Nephron (organoid): ENCODE measurements at regions not wholly inside any gene's neighbourhood (a gene's known extent, or its start where the extent isn't known, plus 50 kb on each side); places are given as distances from the start of the nearest gene placed in this dataset.

Experiments used
- H3K27ac Mint-ChIP-seq, 3 experiments: 2 replicates each; pipeline ENCODE4 v1.8.0; 2020; ENCODE audit warnings: mixed read lengths in 3 of 3, mild to moderate bottlenecking in 2 of 3, moderate library complexity in 1 of 3
- H3K27me3 Mint-ChIP-seq: 2 replicates; pipeline ENCODE4 v1.8.0; 2021; ENCODE audit warnings: low read depth, mild to moderate bottlenecking, moderate library complexity, mixed read lengths
- H3K36me3 Mint-ChIP-seq: 2 replicates; pipeline ENCODE4 v1.8.0; 2020; ENCODE audit warnings: low read depth, mixed read lengths
- H3K4me1 Mint-ChIP-seq: 2 replicates; pipeline ENCODE4 v1.8.0; 2020; ENCODE audit warnings: mixed read lengths
- H3K4me3 Mint-ChIP-seq, 3 experiments: 2 replicates each; pipeline ENCODE4 v1.8.0; 2020; ENCODE audit warnings: mild to moderate bottlenecking in 3 of 3, mixed read lengths in 3 of 3, moderate library complexity in 2 of 3
- H3K9me3 Mint-ChIP-seq: 2 replicates; pipeline ENCODE4 v1.8.0; 2020; ENCODE audit warnings: mixed read lengths
- CTCF ChIP-seq, 3 experiments: fragments of 200-600 bp; sonication (generic); IDR thresholded peaks; one replicate each; pipeline ENCODE4 v1.5.0; 2021; ENCODE audit warnings: antibody characterized with exemption in 3 of 3; ENCODE audit not compliant: unreplicated experiment in 3 of 3

- Mint-ChIP-seq H3K4me1 (peaks cover 5% of the 10 kb centered on the region), H3K27me3 (no peaks in the 10 kb centered on the region), H3K36me3 (peaks cover 12% of the 10 kb centered on the region), H3K9me3 (peaks cover 28% of the 10 kb centered on the region), H3K4me3 (no peak overlapping the region), H3K27ac (no peak overlapping the region)
- no peak for TF ChIP-seq CTCF (IDR thresholded peaks at IDR 0.05; ENCODE audit: unreplicated experiment in 3 of 3)
These were observed 87.8 kb upstream of the EZR start for GRCh38 chr6:158906926-158907325.

- H3K27ac Mint-ChIP-seq, result no peak overlapping the region
- no peaks in the 10 kb centered on the region for H3K27me3 Mint-ChIP-seq
- H3K9me3 Mint-ChIP-seq, result peaks cover 28% of the 10 kb centered on the region
- peaks cover 1% of the 10 kb centered on the region for H3K4me1 Mint-ChIP-seq
- TF ChIP-seq CTCF (IDR thresholded peaks at IDR 0.05; ENCODE audit: unreplicated experiment in 3 of 3), result no peak
- H3K4me3 Mint-ChIP-seq, result no peak overlapping the region
- H3K36me3 Mint-ChIP-seq, result peaks cover 12% of the 10 kb centered on the region
These were observed 86.1 kb upstream of the EZR start for GRCh38 chr6:158905277-158905676.

GRCh38 chr6:158903801-158904200 is 84.6 kb upstream of the EZR start:
- H3K27me3 Mint-ChIP-seq, result no peaks in the 10 kb centered on the region
- no peak for TF ChIP-seq CTCF (IDR thresholded peaks at IDR 0.05; ENCODE audit: unreplicated experiment in 3 of 3)
- H3K4me3 Mint-ChIP-seq, result no peak overlapping the region
- H3K27ac Mint-ChIP-seq, result no peak overlapping the region
- peaks cover 12% of the 10 kb centered on the region for H3K36me3 Mint-ChIP-seq
- H3K4me1 Mint-ChIP-seq, result no peaks in the 10 kb centered on the region
- peaks cover 31% of the 10 kb centered on the region for H3K9me3 Mint-ChIP-seq

GRCh38 chr6:158900663-158901312 is 81.6 kb upstream of the EZR start:
- Mint-ChIP-seq H3K27ac (peak overlapping the region in 2 of 3 experiments; percentile 37 to 53), H3K9me3 (peaks cover 20% of the 10 kb centered on the region), H3K27me3 (no peaks in the 10 kb centered on the region), H3K36me3 (peaks cover 8% of the 10 kb centered on the region), H3K4me3 (no peak overlapping the region), H3K4me1 (no peaks in the 10 kb centered on the region)
- no peak for TF ChIP-seq CTCF (IDR thresholded peaks at IDR 0.05; ENCODE audit: unreplicated experiment in 3 of 3)

GRCh38 chr6:158897236-158897635 is 78.1 kb upstream of the EZR start:
- peaks cover 3% of the 10 kb centered on the region for H3K9me3 Mint-ChIP-seq
- TF ChIP-seq CTCF (IDR thresholded peaks at IDR 0.05; ENCODE audit: unreplicated experiment in 3 of 3), result no peak
- no peak overlapping the region for H3K27ac Mint-ChIP-seq
- no peaks in the 10 kb centered on the region for H3K27me3 Mint-ChIP-seq
- H3K4me3 Mint-ChIP-seq, result no peak overlapping the region
- peaks cover 6% of the 10 kb centered on the region for H3K4me1 Mint-ChIP-seq
- no peaks in the 10 kb centered on the region for H3K36me3 Mint-ChIP-seq

GRCh38 chr6:158895661-158896060 is 76.5 kb upstream of the EZR start:
- no peak overlapping the region for H3K4me3 Mint-ChIP-seq
- peaks cover 6% of the 10 kb centered on the region for H3K4me1 Mint-ChIP-seq
- H3K36me3 Mint-ChIP-seq, result no peaks in the 10 kb centered on the region
- TF ChIP-seq CTCF (IDR thresholded peaks at IDR 0.05; ENCODE audit: unreplicated experiment in 3 of 3), result no peak
- no peaks in the 10 kb centered on the region for H3K27me3 Mint-ChIP-seq
- no peak overlapping the region for H3K27ac Mint-ChIP-seq
- H3K9me3 Mint-ChIP-seq, result peaks cover 3% of the 10 kb centered on the region
